ENCODE measurements at regions not wholly inside any gene's neighbourhood (a gene's known extent, or its start where the extent isn't known, plus 50 kb on each side); places are given as distances from the start of the nearest gene placed in this dataset.

- H3K4me3 ChIP-seq (ENCODE audit: low read depth in 2 of 2, low read length in 1 of 2), result no peak overlapping the region
- POLR2A ChIA-PET, result no interaction called here
- no peaks in the 10 kb centered on the region for H3K4me1 ChIP-seq (ENCODE audit: control insufficient read depth in 1 of 2, insufficient read depth in 2 of 2, low read depth in 1 of 2, low read length in 1 of 2)
- 39% methylated on average over 4 of the region's 5 CpGs for WGBS (ENCODE audit: low lambda C conversion rate)
- CTCF ChIA-PET, result interaction anchor here (1.2 kb wide), 1 partner anchor 10 kb away, joined by 4 read pairs; no protein-coding TSS in a partner anchor
- no peaks in the 10 kb centered on the region for H4K20me1 ChIP-seq (ENCODE audit: insufficient read depth)
- no peaks in the 10 kb centered on the region for H3K27me3 ChIP-seq (ENCODE audit: insufficient read depth)
- no peaks in the 10 kb centered on the region for H3F3A ChIP-seq (replicated peaks; ENCODE audit: insufficient read depth)
- no peaks in the 10 kb centered on the region for H3K36me3 ChIP-seq (replicated peaks in 1 of 2; ENCODE audit: control insufficient read depth in 1 of 2, insufficient read depth in 2 of 2, low read length in 1 of 2)
- H3K9me2 ChIP-seq, result no peaks in the 10 kb centered on the region
- no peak for DNase-seq
- no peak overlapping the region for H3K9ac ChIP-seq
- H2AFZ ChIP-seq (ENCODE audit: low read depth), result no peak overlapping the region
- no peaks in the 10 kb centered on the region for H3K9me3 ChIP-seq
- TF ChIP-seq JUND (IDR thresholded peaks at IDR 0.05), result 0 out of 2 replicates have a peak, but pooled peaks have one; percentile 31
- no peak for TF ChIP-seq IRF3 (IDR thresholded peaks at IDR 0.05; ENCODE audit: low read depth, low read length)
- peak; percentile 64; the same call in 1 of the 2 replicates for TF ChIP-seq FOSL2 (IDR thresholded peaks at IDR 0.05; ENCODE audit: borderline replicate concordance, low read depth)
- H3K27ac ChIP-seq (ENCODE audit: low read depth in 2 of 2, low read length in 1 of 2), result no peak overlapping the region
- no peak overlapping the region for H3K4me2 ChIP-seq
- no peaks in the 10 kb centered on the region for H3K79me2 ChIP-seq (ENCODE audit: insufficient read depth)
These were observed 52.8 kb upstream of the ELK3 start for GRCh38 chr12:96141216-96141912.

GRCh38 chr12:96143392-96143791 is 50.8 kb upstream of the ELK3 start:
- Histone ChIP-seq H3K9me3 (no peaks in the 10 kb centered on the region), H3K79me2 (ENCODE audit: insufficient read depth) (no peaks in the 10 kb centered on the region), H3K9ac (no peak overlapping the region), H3F3A (replicated peaks; ENCODE audit: insufficient read depth) (no peaks in the 10 kb centered on the region), H3K27me3 (ENCODE audit: insufficient read depth) (no peaks in the 10 kb centered on the region), H3K4me1 (ENCODE audit: control insufficient read depth in 1 of 2, insufficient read depth in 2 of 2, low read depth in 1 of 2, low read length in 1 of 2) (no peaks in the 10 kb centered on the region), H3K27ac (ENCODE audit: low read depth in 2 of 2, low read length in 1 of 2) (no peak overlapping the region), H3K36me3 (replicated peaks in 1 of 2; ENCODE audit: control insufficient read depth in 1 of 2, insufficient read depth in 2 of 2, low read length in 1 of 2) (no peaks in the 10 kb centered on the region), H3K4me2 (no peak overlapping the region), H2AFZ (ENCODE audit: low read depth) (no peak overlapping the region), H3K4me3 (ENCODE audit: low read depth in 2 of 2, low read length in 1 of 2) (no peak overlapping the region), H3K9me2 (no peaks in the 10 kb centered on the region), H4K20me1 (ENCODE audit: insufficient read depth) (no peaks in the 10 kb centered on the region)
- WGBS (ENCODE audit: low lambda C conversion rate), result 86% methylated on average over 6 of the region's 6 CpGs
- TF ChIP-seq NFIC (IDR thresholded peaks at IDR 0.05; ENCODE audit: borderline replicate concordance) (no peak), FOXJ3 (CRISPR knock-in tag; IDR thresholded peaks at IDR 0.05) (no peak), FOSL2 (IDR thresholded peaks at IDR 0.05; ENCODE audit: borderline replicate concordance, low read depth) (no peak), YY1 (IDR thresholded peaks at IDR 0.05; ENCODE audit: low read depth) (no peak), GATA2 (CRISPR knock-in tag; IDR thresholded peaks at IDR 0.05) (no peak), SIN3A (IDR thresholded peaks at IDR 0.05; ENCODE audit: borderline replicate concordance, low read depth, low read length) (no peak), RXRA (IDR thresholded peaks at IDR 0.05; ENCODE audit: borderline replicate concordance, low read depth) (no peak), EP300 (IDR thresholded peaks at IDR 0.05; ENCODE audit: borderline replicate concordance in 1 of 2, low read depth in 1 of 2, low read length in 1 of 2) (no peak), USF1 (IDR thresholded peaks at IDR 0.05; ENCODE audit: borderline replicate concordance, low read depth) (no peak), MEF2A (IDR thresholded peaks at IDR 0.05; ENCODE audit: borderline replicate concordance, low read depth) (no peak)
- DNase-seq, result no peak
- POLR2A ChIA-PET, result no interaction called here
- CTCF ChIA-PET, result no interaction called here
